ENCODE measurements at regions not wholly inside any gene's neighbourhood (a gene's known extent, or its start where the extent isn't known, plus 50 kb on each side); places are given as distances from the start of the nearest gene placed in this dataset.

GRCh38 chr3:180375831-180376230 lies 226.1 kb upstream of the TTC14 start (continued):
- TF ChIP-seq EHMT2 (IDR thresholded peaks at IDR 0.05; ENCODE audit: borderline replicate concordance, low read depth, low read length), result no peak
- no peak for TF ChIP-seq MYPOP (CRISPR knock-in tag; IDR thresholded peaks at IDR 0.05)
- TF ChIP-seq JARID2 (CRISPR knock-in tag; IDR thresholded peaks at IDR 0.05; ENCODE audit: insufficient replicate concordance), result no peak

GRCh38 chr3:180378496-180378895 lies 223.5 kb upstream of the TTC14 start:
- ATAC-seq, result no peak
- TF ChIP-seq KAT7 (CRISPR knock-in tag; IDR thresholded peaks at IDR 0.05; ENCODE audit: borderline replicate concordance) (no peak), ETV6 (CRISPR knock-in tag; conservative IDR thresholded peaks at IDR 0.05) (no peak), TARDBP (CRISPR knock-in tag; IDR thresholded peaks at IDR 0.05) (no peak), EHMT2 (IDR thresholded peaks at IDR 0.05; ENCODE audit: borderline replicate concordance, low read depth, low read length) (no peak), NR1H2 (CRISPR knock-in tag; IDR thresholded peaks at IDR 0.05; ENCODE audit: borderline replicate concordance, low read depth) (no peak), POLR2A (IDR thresholded peaks at IDR 0.05; ENCODE audit: insufficient read depth in 1 of 2, low read depth in 2 of 2, low read length in 2 of 2) (no peak), ZNF75D (CRISPR knock-in tag; IDR thresholded peaks at IDR 0.05; ENCODE audit: borderline replicate concordance) (no peak)
- no peak overlapping the region for H3K4me2 ChIP-seq (ENCODE audit: low read depth, low read length)
- H3K4me1 ChIP-seq (ENCODE audit: insufficient read depth, low read length), result no peaks in the 10 kb centered on the region
- intact Hi-C loops (cut with micrococcal nuclease; ENCODE audit: unreplicated experiment) (no loop called here), in situ Hi-C loops (cut with HindIII; ENCODE audit: extremely low pct_ligation_motif_present, low pct_unique_long_range_greater_than_20kb) (no loop called here)
- no peak for DNase-seq (ENCODE audit: low spot score)
- no peaks in the 10 kb centered on the region for H3K9me3 ChIP-seq (ENCODE audit: low read length)
- FAIRE-seq, result no peak
- no TSS peak for BruUV-seq (replicated peaks)
- POLR2A ChIA-PET, result no interaction called here
- H3K27ac ChIP-seq (ENCODE audit: extremely low read length, insufficient read depth, low read length), result no peak overlapping the region
- H3K79me2 ChIP-seq (ENCODE audit: insufficient read depth, low read length), result no peaks in the 10 kb centered on the region
- H3K36me3 ChIP-seq (replicated peaks in 1 of 2; ENCODE audit: control insufficient read depth in 1 of 2, insufficient read depth in 2 of 2, low read length in 2 of 2), result no peaks in the 10 kb centered on the region
- CTCF ChIA-PET (ENCODE audit: low intra/inter-chr PET ratio, low total read pairs), result no interaction called here
- no peaks in the 10 kb centered on the region for H4K20me1 ChIP-seq (ENCODE audit: insufficient read depth, low read length)
- WGBS (ENCODE audit: low lambda C conversion rate), result 24% methylated on average over 4 of the region's 4 CpGs
- H3K4me3 ChIP-seq (replicated peaks in 1 of 3; ENCODE audit: insufficient read depth in 1 of 3, low read depth in 2 of 3, low read length in 3 of 3), result no peak overlapping the region
- H3K27me3 ChIP-seq (ENCODE audit: control insufficient read depth in 1 of 2, insufficient read depth in 2 of 2, low read length in 2 of 2), result no peaks in the 10 kb centered on the region
- no peak overlapping the region for H3K9ac ChIP-seq (ENCODE audit: insufficient read depth, low read depth, low read length)
- H2AFZ ChIP-seq (ENCODE audit: low read length), result no peak overlapping the region
